Ascending aorta (tissue), 2 donors: ENCODE measurements at regions not wholly inside any gene's neighbourhood (a gene's known extent, or its start where the extent isn't known, plus 50 kb on each side); places are given as distances from the start of the nearest gene placed in this dataset.

Source experiments
- DNase-seq, 2 donors: peaks; one replicate each; pipeline ENCODE4 v3.0.0-alpha.2; 2019; ENCODE audit warnings: low spot score in 2 of 2
- H3K27ac ChIP-seq, 2 donors: fragments of 200-600 bp; sonication (generic); one replicate each; pipeline ENCODE4 v1.5.1; 2016 to 2017; ENCODE audit warnings: mild to moderate bottlenecking in 1 of 2
- H3K27me3 ChIP-seq: fragments of 200-600 bp; sonication (generic); one replicate; pipeline ENCODE4 v1.5.1; 2017
- H3K36me3 ChIP-seq, 2 donors: fragments of 200-600 bp; sonication (generic); one replicate each; pipeline ENCODE4 v1.5.1; 2016
- H3K4me1 ChIP-seq, 2 donors: fragments of 200-600 bp; sonication (generic); one replicate each; pipeline ENCODE4 v1.5.1; 2016 to 2017; ENCODE audit warnings: mild to moderate bottlenecking in 1 of 2
- H3K4me3 ChIP-seq, 2 donors: fragments of 200-600 bp; sonication (generic); one replicate each; pipeline ENCODE4 v1.5.1; 2016 to 2017; ENCODE audit warnings: mild to moderate bottlenecking in 1 of 2
- H3K9me3 ChIP-seq, 2 donors: fragments of 200-600 bp; sonication (generic); one replicate each; pipeline ENCODE4 v1.5.1; 2016
- CTCF ChIP-seq, 3 experiments: fragments of 200-600 bp in 2 of 3; fragments of 450-650 bp in 1 of 3; sonication (generic) in 2 of 3; IDR thresholded peaks; one replicate each; pipeline ENCODE4 v1.5.1; 2016 to 2019; ENCODE audit warnings: antibody characterized with exemption in 3 of 3, mild to moderate bottlenecking in 1 of 3, moderate library complexity in 1 of 3
- intact Hi-C: fragments of 100-400 bp; cut with DNase I; formaldehyde crosslinking; loops from one replicate; pipeline ENCODE4 v1.15.1; 2023

- Histone ChIP-seq H3K9me3 (no peaks in the 10 kb centered on the region), H3K27me3 (no peaks in the 10 kb centered on the region), H3K4me1 (no peaks in the 10 kb centered on the region), H3K27ac (no peak overlapping the region), H3K36me3 (no peaks in the 10 kb centered on the region), H3K4me3 (no peak overlapping the region)
- no peak for TF ChIP-seq CTCF (IDR thresholded peaks at IDR 0.05)
- no peak for DNase-seq
- intact Hi-C loops = no loop called here
Measured at GRCh38 chr2:82289446-82289845, 1984.9 kb upstream of the LRRTM1 start.

- TF ChIP-seq CTCF (IDR thresholded peaks at IDR 0.05) = no peak
- no peaks in the 10 kb centered on the region for H3K36me3 ChIP-seq
- no peaks in the 10 kb centered on the region for H3K4me1 ChIP-seq
- no peak overlapping the region for H3K4me3 ChIP-seq
- H3K27me3 ChIP-seq = no peaks in the 10 kb centered on the region
- no peak overlapping the region for H3K27ac ChIP-seq
- H3K9me3 ChIP-seq = no peaks in the 10 kb centered on the region
- DNase-seq = no peak
- intact Hi-C loops = no loop called here
Measured at GRCh38 chr2:82283075-82283474, 1978.5 kb upstream of the LRRTM1 start.

GRCh38 chr2:82282111-82282882, 1977.7 kb upstream of the LRRTM1 start:
- DNase-seq = no peak
- Histone ChIP-seq H3K36me3 (no peaks in the 10 kb centered on the region), H3K27ac (no peak overlapping the region), H3K27me3 (no peaks in the 10 kb centered on the region), H3K9me3 (no peaks in the 10 kb centered on the region), H3K4me3 (no peak overlapping the region), H3K4me1 (no peaks in the 10 kb centered on the region)
- intact Hi-C loops = no loop called here
- TF ChIP-seq CTCF (IDR thresholded peaks at IDR 0.05) = no peak

GRCh38 chr2:82279367-82279766, 1974.8 kb upstream of the LRRTM1 start:
- intact Hi-C loops = no loop called here
- DNase-seq = no peak

GRCh38 chr2:82278416-82278815, 1973.9 kb upstream of the LRRTM1 start:
- Histone ChIP-seq H3K4me1 (no peaks in the 10 kb centered on the region), H3K9me3 (no peaks in the 10 kb centered on the region), H3K27me3 (no peaks in the 10 kb centered on the region), H3K27ac (no peak overlapping the region), H3K36me3 (no peaks in the 10 kb centered on the region), H3K4me3 (no peak overlapping the region)
- no peak for DNase-seq
- intact Hi-C loops = no loop called here
- no peak for TF ChIP-seq CTCF (IDR thresholded peaks at IDR 0.05)

More at GRCh38 chr2:82279367-82279766, 1974.8 kb upstream of the LRRTM1 start:
- H3K36me3 ChIP-seq = no peaks in the 10 kb centered on the region
- no peaks in the 10 kb centered on the region for H3K4me1 ChIP-seq
- no peak overlapping the region for H3K27ac ChIP-seq
- no peak overlapping the region for H3K4me3 ChIP-seq
- H3K27me3 ChIP-seq = no peaks in the 10 kb centered on the region
- no peak for TF ChIP-seq CTCF (IDR thresholded peaks at IDR 0.05)
- no peaks in the 10 kb centered on the region for H3K9me3 ChIP-seq
